ENCODE measurements at regions not wholly inside any gene's neighbourhood (a gene's known extent, or its start where the extent isn't known, plus 50 kb on each side); places are given as distances from the start of the nearest gene placed in this dataset.

- DNase-seq (ENCODE audit: low read depth, low spot score): no peak
- no peak for TF ChIP-seq CTCF (IDR thresholded peaks at IDR 0.05; ENCODE audit: low read depth, low read length)
- in situ Hi-C loops (cut with HindIII; ENCODE audit: low sequenced_read_pairs): no loop called here
- no peak overlapping the region for H3K4me3 ChIP-seq (ENCODE audit: low read depth, low read length)
Measured at GRCh38 chr4:120498678-120499077, 423.8 kb downstream of the PRDM5 start.

- in situ Hi-C loops (cut with HindIII; ENCODE audit: low sequenced_read_pairs): no loop called here
- no peak overlapping the region for H3K4me3 ChIP-seq (ENCODE audit: low read depth, low read length)
- TF ChIP-seq CTCF (IDR thresholded peaks at IDR 0.05; ENCODE audit: low read depth, low read length): no peak
- no peak for DNase-seq (ENCODE audit: low read depth, low spot score)
Measured at GRCh38 chr4:120491481-120491880, 424.8 kb upstream of the MAD2L1 start.

- no peak for TF ChIP-seq CTCF (IDR thresholded peaks at IDR 0.05; ENCODE audit: low read depth, low read length)
- in situ Hi-C loops (cut with HindIII; ENCODE audit: low sequenced_read_pairs): no loop called here
- no peak for DNase-seq (ENCODE audit: low read depth, low spot score)
- H3K4me3 ChIP-seq (ENCODE audit: low read depth, low read length): no peak overlapping the region
Measured at GRCh38 chr4:120481756-120482155, 415.1 kb upstream of the MAD2L1 start.

GRCh38 chr4:120472447-120473131 is 405.9 kb upstream of the MAD2L1 start:
- TF ChIP-seq CTCF (IDR thresholded peaks at IDR 0.05; ENCODE audit: low read depth, low read length): no peak
- H3K4me3 ChIP-seq (ENCODE audit: low read depth, low read length): no peak overlapping the region
- in situ Hi-C loops (cut with HindIII; ENCODE audit: low sequenced_read_pairs): no loop called here
- DNase-seq (ENCODE audit: low read depth, low spot score): no peak

GRCh38 chr4:120466429-120466828 is 399.8 kb upstream of the MAD2L1 start:
- DNase-seq (ENCODE audit: low read depth, low spot score): no peak
- no peak for TF ChIP-seq CTCF (IDR thresholded peaks at IDR 0.05; ENCODE audit: low read depth, low read length)
- H3K4me3 ChIP-seq (ENCODE audit: low read depth, low read length): no peak overlapping the region
- in situ Hi-C loops (cut with HindIII; ENCODE audit: low sequenced_read_pairs): no loop called here

GRCh38 chr4:120454788-120455187 is 388.1 kb upstream of the MAD2L1 start:
- H3K4me3 ChIP-seq (ENCODE audit: low read depth, low read length): no peak overlapping the region
- in situ Hi-C loops (cut with HindIII; ENCODE audit: low sequenced_read_pairs): no loop called here
- no peak for TF ChIP-seq CTCF (IDR thresholded peaks at IDR 0.05; ENCODE audit: low read depth, low read length)
- no peak for DNase-seq (ENCODE audit: low read depth, low spot score)
